Glomerular endothelial cell (primary cell): ENCODE measurements at regions not wholly inside any gene's neighbourhood (a gene's known extent, or its start where the extent isn't known, plus 50 kb on each side); places are given as distances from the start of the nearest gene placed in this dataset.
"Not testable (repeated sequence)": the region's sequence is repeated elsewhere in the genome, so short reads cannot be mapped to it uniquely, and the experiment has no call there.

Experiments
- DNase-seq: peaks from one replicate; pipeline ENCODE4 v3.0.0-alpha.2; 2011; ENCODE audit warnings: low read depth, low spot score; ENCODE audit errors: extremely low read depth

GRCh38 chr10:8305876-8306652 lies 251.6 kb downstream of the GATA3 start:
- DNase-seq = no peak

GRCh38 chr10:8306685-8307364 lies 252.3 kb downstream of the GATA3 start:
- no peak for DNase-seq

GRCh38 chr10:8310930-8311329 lies 256.4 kb downstream of the GATA3 start:
- no peak for DNase-seq

GRCh38 chr10:8311526-8312070 lies 257.1 kb downstream of the GATA3 start:
- DNase-seq = no peak

GRCh38 chr10:8312079-8312478 lies 257.6 kb downstream of the GATA3 start:
- no peak for DNase-seq

GRCh38 chr10:8312781-8313180 lies 258.3 kb downstream of the GATA3 start:
- no peak for DNase-seq

GRCh38 chr10:8314486-8314885 lies 260.0 kb downstream of the GATA3 start:
- no peak for DNase-seq

- DNase-seq = no peak
These were observed 261.1 kb downstream of the GATA3 start for GRCh38 chr10:8315619-8316021.

- DNase-seq = no peak
These were observed 261.8 kb downstream of the GATA3 start for GRCh38 chr10:8316284-8316683.

- DNase-seq = not testable (repeated sequence)
These were observed 263.9 kb downstream of the GATA3 start for GRCh38 chr10:8318429-8318828.

GRCh38 chr10:8318956-8319355 lies 264.5 kb downstream of the GATA3 start:
- no peak for DNase-seq

GRCh38 chr10:8319704-8320103 lies 265.2 kb downstream of the GATA3 start:
- DNase-seq = no peak

- no peak for DNase-seq
These were observed 267.5 kb downstream of the GATA3 start for GRCh38 chr10:8321990-8322389.

- no peak for DNase-seq
These were observed 269.1 kb downstream of the GATA3 start for GRCh38 chr10:8323428-8324054.

- no peak for DNase-seq
These were observed 270.8 kb downstream of the GATA3 start for GRCh38 chr10:8325024-8325980.

GRCh38 chr10:8326396-8327139 lies 272.1 kb downstream of the GATA3 start:
- no peak for DNase-seq

- DNase-seq = no peak
These were observed 272.6 kb downstream of the GATA3 start for GRCh38 chr10:8327140-8327423.

GRCh38 chr10:8331387-8331786 lies 276.9 kb downstream of the GATA3 start:
- no peak for DNase-seq

- no peak for DNase-seq
These were observed 277.6 kb downstream of the GATA3 start for GRCh38 chr10:8331896-8332729.
